Brain pericyte (primary cell): ENCODE measurements at regions not wholly inside any gene's neighbourhood (a gene's known extent, or its start where the extent isn't known, plus 50 kb on each side); places are given as distances from the start of the nearest gene placed in this dataset.
"Not testable (repeated sequence)": the region's sequence is repeated elsewhere in the genome, so short reads cannot be mapped to it uniquely, and the experiment has no call there.

Source experiments
- DNase-seq: peaks from one replicate; pipeline ENCODE4 v3.0.0-alpha.2; 2012; ENCODE audit warnings: low read depth, low spot score

DNA sequence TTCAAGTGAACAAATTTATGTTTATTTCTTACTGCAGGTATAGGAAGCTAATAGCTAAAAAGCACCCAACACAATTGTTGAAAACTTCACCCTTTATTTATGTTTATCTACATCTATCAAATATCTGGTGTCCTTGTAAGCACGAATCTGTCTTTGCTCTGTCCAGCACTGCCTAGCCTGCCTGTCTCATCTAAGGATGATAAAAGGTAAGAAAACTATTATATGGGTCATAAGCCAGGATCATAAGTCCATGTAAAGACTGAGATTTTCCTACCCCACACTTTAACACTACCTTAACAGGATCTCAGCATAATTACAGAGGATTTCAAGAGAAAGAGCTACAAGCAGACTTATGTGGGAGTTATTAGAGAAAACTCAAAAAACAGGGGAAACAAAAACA, 365.6 kb upstream of the TMEFF2 start:
- DNase-seq, result no peak

- DNase-seq, result no peak
Measured at GRCh38 chr2:192559587-192559986, 364.9 kb upstream of the TMEFF2 start.

DNA sequence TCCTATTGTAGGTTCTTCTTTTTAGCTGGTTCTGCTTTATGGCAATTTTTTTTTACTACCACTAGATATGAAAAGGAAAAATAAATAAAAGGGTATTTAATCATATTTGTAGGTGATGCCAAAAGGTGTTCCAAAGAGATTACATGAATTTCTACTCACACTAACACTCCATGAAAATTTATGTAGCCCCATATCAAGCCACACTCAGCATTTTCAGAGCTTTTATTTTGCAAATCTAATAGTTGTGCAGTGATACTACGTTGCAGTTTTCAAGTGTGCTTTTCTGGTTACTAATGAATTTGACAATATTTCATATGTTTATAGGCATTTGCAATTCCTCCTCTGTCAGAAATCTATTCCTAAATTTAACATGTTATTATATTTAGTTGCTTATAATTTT, 363.9 kb upstream of the TMEFF2 start:
- no peak for DNase-seq

DNA sequence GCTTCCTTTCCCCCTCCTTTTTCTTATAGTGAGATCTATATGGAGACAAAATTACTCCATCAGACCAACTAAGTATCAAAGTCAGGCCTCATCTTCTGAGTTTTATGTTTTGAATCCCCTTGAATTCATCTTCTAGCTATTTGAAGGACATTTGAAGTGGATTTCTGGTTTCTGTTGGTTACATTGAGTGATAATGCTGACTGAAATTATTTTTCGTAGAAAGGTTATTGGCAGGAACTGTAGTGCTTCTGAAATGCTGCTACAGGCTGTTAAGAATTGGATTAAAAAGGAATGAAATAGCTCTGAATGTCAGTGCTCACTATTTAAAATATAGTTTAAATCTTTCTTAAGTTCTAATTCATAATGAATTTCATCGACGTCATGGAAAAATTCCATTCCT, 361.0 kb upstream of the TMEFF2 start:
- DNase-seq, result no peak

DNA sequence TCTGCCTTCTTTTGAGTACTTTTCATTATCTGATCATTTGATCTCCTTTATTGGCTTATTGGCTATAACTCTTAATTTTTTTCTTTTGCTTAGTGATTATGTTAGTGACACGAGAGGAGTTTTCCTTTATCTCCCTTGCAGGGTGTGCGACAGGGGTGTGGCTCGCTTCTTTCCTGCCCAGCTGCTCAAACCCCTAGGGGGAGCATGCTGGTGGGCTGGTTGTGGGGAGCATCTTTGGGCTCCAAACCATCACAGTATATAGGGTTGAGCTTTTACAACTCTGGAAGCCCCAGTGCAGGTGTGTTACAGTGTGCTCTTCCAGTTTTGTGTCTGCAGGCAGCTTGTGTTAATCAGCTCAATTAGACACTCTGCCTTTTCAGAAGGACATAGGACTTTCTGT, 357.0 kb upstream of the TMEFF2 start:
- no peak for DNase-seq

DNA sequence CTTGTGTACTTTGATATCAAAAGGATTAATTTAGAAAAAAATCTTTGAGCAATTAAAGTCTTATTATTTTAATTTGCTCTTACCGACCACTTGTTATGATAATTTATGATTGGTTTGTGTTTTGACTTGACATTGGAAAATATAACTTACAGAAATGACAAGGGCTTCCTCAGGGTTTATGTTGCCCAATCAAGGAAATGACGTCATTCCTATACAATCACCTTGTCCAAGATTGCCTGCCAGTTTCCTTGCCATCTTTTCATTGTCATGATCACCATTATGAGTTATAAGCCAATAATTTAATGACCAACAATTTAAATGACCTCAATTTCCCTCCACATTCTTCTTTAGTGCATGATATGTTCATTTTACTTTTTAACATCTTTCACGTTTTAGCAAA, 351.8 kb upstream of the TMEFF2 start:
- no peak for DNase-seq

DNA sequence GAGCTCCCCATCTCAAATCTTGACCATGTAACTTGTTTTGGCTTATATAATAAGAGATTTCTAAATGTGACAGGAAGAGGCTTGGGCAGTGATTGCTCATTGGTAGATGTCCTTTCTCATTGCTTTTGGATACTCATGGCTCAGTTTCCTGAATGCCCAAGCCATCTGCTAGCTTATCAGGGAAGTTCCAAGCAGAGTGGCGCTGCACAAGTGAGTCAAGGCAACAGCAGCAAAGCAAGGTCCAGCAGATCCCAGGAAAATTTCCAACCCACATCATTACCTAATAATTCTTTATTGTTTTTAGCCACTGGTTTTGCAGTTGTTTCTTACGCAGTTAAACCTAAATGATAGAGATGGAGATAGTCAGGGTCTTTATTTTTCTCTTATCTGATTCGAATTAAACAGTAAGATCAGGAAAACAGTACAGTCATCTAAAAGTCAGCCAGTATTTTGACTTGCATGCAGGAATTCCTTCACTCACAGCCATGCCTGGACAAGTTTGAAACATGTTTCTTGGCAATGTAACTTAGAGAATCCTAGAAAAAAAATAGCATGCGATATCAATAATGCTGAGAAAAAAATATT, 349.7 kb upstream of the TMEFF2 start:
- DNase-seq, result no peak

GRCh38 chr2:192542148-192543066, 347.7 kb upstream of the TMEFF2 start:
- DNase-seq, result not testable (repeated sequence)

DNA sequence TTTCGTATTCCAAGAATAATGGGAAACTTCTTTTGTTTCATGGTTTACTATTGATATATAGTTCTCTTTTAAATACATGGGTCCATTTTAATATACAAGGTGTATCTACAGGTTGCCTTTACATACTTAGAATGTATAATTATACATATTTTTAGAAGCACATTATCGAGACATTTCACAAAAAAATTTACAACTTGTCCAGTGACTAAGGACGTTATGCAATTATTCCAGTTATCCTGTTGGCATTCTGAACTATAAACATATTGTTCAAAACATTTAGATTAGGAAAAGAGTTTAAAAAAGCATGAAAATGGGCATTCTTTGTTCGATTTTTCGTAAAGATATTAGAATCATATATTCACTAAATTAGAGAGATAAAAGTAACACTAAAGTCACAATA, 344.6 kb upstream of the TMEFF2 start:
- DNase-seq, result no peak

DNA sequence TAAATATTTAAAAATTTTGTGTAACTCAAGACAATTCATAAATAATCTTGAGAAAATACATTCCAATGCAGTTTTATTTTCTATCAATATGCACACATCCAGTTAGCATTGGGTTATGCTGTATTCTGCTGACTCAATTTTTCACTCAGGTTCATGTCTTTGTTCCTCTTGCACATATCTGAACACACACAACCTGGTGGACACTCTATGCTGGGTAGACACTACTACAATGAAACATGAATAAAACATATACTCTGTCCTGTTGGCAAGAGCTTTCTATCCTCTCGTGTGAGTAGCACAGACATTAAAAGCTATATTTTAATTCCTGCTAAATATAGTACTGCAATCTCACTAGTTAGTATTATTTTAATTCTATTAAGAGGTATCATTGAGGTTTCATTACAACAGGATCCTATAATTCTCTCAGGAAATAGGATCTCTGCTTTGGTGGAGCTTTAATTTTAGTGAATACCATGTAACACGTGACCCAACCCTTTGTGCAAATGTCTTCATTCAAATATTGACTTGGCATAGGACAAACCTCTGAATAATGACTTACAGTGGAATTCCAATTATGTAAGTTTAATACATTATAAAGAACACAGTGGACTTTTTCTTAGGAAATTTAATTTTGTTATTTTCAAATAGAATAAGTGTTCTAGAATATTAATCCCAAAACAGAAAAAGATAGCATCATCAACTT, 342.3 kb upstream of the TMEFF2 start:
- no peak for DNase-seq

- no peak for DNase-seq
Measured at GRCh38 chr2:192535956-192536921, 341.5 kb upstream of the TMEFF2 start.

DNA sequence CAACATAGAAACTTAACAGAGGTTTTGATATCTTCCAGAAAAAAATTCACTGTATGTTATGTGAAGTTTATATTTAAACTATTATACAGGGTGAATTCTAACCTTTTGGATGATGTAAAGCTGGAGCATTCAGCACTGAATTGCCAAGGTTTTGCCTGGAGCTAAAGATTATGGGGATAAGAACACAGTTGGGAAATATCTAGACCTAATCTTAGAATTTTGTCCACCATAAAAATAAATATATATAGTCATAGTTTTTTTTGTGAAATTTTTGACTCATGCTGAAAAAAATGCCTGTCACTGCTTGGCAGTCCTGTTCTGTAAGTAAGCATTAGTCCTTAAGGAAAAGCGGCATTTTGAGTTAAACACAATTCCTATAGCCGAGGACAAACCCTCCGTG, 339.3 kb upstream of the TMEFF2 start:
- DNase-seq, result no peak

- DNase-seq, result not testable (repeated sequence)
Measured at GRCh38 chr2:192524642-192525251, 330.0 kb upstream of the TMEFF2 start.

- not testable (repeated sequence) for DNase-seq
Measured at GRCh38 chr2:192524214-192524613, 329.5 kb upstream of the TMEFF2 start.

DNA sequence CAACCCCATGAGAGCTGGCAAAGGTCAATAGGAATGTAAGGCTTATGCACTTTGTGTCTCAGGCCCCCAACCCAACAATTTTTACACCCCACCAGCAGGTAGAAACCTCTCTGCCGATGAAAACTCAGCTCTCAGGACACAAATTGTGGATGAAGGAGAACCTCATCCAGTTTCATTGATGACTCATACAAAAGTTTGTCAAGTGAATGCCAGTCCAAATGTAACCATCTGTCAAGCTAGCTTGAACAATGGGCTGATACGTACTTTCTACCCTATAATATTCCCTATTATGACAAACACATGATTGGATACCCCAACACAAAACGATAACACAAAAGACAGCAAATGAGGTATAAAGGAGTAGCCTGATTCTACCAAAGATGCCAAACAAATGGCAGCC, 321.2 kb upstream of the TMEFF2 start:
- DNase-seq, result no peak

DNA sequence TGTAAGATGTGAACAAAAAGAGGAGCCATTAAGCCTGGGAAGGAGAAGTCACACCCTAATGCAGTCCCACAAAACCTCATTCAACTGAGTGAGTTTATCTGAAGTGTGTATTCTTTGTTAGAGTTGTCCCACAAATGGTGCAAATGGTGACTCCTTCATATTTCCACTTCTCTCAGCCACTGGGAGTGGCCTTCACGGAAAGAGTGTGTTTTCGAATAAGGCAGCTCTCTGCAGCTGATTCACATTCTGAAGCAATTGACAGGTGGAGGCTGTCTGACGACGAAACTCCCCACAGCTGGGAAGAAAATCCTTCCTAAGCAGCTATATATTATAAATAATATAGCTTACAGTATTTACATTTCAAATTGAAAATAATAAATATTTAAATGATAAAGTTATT, 318.8 kb upstream of the TMEFF2 start:
- DNase-seq, result no peak

GRCh38 chr2:192507836-192508450, 313.2 kb upstream of the TMEFF2 start:
- not testable (repeated sequence) for DNase-seq

- peak; percentile 16 for DNase-seq
Measured at GRCh38 chr2:192500550-192501200, 305.9 kb upstream of the TMEFF2 start.

DNA sequence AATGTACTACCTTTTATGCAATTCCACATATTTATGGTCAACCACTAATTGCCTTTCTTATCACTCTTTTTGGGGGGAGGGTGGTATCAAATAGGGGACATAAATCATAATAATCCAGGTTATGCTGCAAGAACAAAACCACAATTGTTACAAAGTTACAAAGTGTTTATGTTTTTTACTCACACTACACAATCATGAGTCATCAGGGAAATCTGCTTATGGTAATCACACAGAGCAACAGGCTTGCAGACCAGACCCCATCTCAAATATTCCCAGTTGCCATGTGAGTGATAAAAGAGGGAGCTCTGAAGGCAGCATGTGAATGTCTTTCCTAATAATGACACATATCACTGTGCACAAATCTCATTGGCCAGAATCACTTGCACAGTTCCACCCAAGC, 304.7 kb upstream of the TMEFF2 start:
- no peak for DNase-seq

DNA sequence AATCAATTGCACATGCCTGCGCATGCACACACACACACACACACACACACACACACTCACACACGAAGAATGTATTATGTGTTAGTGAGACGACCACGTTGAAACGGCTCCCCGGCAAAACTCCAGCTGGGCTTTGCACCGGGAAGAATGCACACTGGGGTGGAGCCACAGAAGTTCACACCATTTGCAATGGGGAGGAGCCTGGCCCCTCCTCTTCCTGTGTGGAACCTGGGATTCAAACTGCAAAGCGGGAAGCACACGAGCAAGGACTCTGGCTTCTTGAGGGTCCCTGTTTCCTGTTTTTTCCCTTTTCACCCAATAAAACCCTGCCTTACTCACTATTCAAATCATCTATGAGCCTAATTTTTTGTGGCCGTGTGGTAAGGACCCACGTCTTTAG, 304.0 kb upstream of the TMEFF2 start:
- no peak for DNase-seq
